ENCODE measurements at regions not wholly inside any gene's neighbourhood (a gene's known extent, or its start where the extent isn't known, plus 50 kb on each side); places are given as distances from the start of the nearest gene placed in this dataset.
"Not testable (repeated sequence)": the region's sequence is repeated elsewhere in the genome, so short reads cannot be mapped to it uniquely, and the experiment has no call there.

DNA sequence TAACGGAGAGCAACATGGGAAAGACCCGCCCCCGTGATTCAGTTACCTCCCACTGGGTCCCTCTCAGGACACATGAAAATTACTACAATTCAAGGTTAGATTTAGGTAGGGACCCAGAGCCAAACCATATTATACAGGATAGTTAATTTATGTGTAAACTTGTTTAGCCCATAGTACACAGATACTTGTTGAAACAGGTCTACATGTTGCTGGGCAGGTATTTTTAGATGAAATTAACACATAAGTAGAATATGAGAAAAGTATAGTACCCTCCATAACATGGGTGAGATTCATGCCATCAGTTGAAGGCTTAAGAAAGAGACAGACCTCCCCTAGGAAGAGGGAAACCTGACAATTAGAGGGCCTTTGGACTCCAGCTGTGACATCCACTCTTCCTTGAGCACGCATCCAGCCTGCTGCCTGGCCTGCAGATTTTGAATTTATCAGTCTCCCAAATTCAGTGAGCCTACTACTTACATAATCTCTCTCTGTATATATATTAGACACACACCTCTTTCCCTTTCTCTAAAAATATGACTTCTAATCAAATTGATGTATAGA lies 463.5 kb upstream of the NETO1 start:
- 88% methylated on average over 4 of the region's 4 CpGs for WGBS
- TF ChIP-seq, protein P1, sequence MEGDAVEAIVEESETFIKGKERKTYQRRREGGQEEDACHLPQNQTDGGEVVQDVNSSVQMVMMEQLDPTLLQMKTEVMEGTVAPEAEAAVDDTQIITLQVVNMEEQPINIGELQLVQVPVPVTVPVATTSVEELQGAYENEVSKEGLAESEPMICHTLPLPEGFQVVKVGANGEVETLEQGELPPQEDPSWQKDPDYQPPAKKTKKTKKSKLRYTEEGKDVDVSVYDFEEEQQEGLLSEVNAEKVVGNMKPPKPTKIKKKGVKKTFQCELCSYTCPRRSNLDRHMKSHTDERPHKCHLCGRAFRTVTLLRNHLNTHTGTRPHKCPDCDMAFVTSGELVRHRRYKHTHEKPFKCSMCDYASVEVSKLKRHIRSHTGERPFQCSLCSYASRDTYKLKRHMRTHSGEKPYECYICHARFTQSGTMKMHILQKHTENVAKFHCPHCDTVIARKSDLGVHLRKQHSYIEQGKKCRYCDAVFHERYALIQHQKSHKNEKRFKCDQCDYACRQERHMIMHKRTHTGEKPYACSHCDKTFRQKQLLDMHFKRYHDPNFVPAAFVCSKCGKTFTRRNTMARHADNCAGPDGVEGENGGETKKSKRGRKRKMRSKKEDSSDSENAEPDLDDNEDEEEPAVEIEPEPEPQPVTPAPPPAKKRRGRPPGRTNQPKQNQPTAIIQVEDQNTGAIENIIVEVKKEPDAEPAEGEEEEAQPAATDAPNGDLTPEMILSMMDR (IDR thresholded peaks at IDR 0.05), result no peak
- no peak for TF ChIP-seq POLR2AphosphoS5 (IDR thresholded peaks at IDR 0.05)
- TF ChIP-seq EP300 (IDR thresholded peaks at IDR 0.05), result no peak
- no peak for TF ChIP-seq POLR2A (IDR thresholded peaks at IDR 0.05; ENCODE audit: low read depth)
- no peaks in the 10 kb centered on the region for H3K9me3 ChIP-seq
- no peak for DNase-seq (ENCODE audit: extremely low spot score)
- no peaks in the 10 kb centered on the region for H3K4me1 ChIP-seq
- no peak overlapping the region for H3K27ac ChIP-seq (replicated peaks in 1 of 4)
- no peak overlapping the region for H3K4me3 ChIP-seq
- intact Hi-C loops (cut with DNase I), result no loop called here
- H3K36me3 ChIP-seq, result no peaks in the 10 kb centered on the region
- H3K27me3 ChIP-seq, result no peaks in the 10 kb centered on the region

DNA sequence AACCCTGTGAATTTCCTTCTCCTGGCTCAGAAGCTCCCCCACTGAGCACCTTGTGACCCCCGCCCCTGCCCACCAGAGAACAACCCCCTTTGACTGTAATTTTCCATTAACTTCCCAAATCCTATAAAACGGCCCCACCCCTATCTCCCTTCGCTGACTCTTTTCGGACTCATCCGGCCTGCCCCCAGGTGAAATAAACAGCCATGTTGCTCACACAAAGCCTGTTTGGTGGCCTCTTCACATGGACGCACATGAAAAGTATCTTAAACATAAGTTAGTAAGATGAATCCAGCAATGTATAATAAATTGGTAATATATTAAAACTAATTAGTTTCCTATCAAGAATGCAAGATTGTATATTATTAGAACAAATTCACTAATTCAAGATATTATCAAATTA lies 462.3 kb upstream of the NETO1 start:
- intact Hi-C loops (cut with DNase I); H3K4me1 ChIP-seq; DNase-seq (ENCODE audit: extremely low spot score); H3K9me3 ChIP-seq; H3K27ac ChIP-seq (replicated peaks in 1 of 4); H3K27me3 ChIP-seq; H3K4me3 ChIP-seq; H3K36me3 ChIP-seq: not testable (repeated sequence)
- WGBS, result 84% methylated on average over 6 of the region's 6 CpGs

DNA sequence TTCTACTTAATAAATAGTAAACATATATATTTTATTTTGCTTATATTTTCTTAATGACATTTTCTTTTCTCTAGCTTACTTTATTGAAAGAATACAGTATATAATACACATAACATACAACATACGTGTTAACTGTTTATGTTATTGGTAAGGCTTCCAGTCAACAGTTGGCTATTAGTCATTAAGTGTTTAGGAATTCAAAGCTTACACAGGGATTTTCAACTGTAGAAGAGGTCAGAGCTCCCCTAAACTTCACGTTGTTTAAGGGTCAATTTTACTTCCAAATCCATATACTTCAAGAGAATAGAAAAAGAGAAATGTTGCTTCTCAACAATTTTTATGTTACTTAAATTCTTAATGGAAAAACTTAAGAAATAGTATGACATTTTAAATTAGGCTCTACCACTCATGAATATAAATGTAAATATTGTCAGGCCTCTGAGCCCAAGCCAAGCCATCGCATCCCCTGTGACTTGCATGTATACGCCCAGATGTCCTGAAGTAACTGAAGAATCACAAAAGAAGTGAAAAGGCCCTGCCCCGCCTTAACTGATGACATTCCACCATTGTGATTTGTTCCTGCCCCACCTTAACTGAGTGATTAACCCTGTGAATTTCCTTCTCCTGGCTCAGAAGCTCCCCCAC lies 456.5 kb upstream of the NETO1 start:
- H3K9me3 ChIP-seq; H3K27me3 ChIP-seq; intact Hi-C loops (cut with DNase I); H3K36me3 ChIP-seq; H3K4me1 ChIP-seq; H3K27ac ChIP-seq (replicated peaks in 1 of 4); H3K4me3 ChIP-seq; DNase-seq (ENCODE audit: extremely low spot score): not testable (repeated sequence)
- 86% methylated on average over 4 of the region's 5 CpGs for whole genome bisulfite sequencing

DNA sequence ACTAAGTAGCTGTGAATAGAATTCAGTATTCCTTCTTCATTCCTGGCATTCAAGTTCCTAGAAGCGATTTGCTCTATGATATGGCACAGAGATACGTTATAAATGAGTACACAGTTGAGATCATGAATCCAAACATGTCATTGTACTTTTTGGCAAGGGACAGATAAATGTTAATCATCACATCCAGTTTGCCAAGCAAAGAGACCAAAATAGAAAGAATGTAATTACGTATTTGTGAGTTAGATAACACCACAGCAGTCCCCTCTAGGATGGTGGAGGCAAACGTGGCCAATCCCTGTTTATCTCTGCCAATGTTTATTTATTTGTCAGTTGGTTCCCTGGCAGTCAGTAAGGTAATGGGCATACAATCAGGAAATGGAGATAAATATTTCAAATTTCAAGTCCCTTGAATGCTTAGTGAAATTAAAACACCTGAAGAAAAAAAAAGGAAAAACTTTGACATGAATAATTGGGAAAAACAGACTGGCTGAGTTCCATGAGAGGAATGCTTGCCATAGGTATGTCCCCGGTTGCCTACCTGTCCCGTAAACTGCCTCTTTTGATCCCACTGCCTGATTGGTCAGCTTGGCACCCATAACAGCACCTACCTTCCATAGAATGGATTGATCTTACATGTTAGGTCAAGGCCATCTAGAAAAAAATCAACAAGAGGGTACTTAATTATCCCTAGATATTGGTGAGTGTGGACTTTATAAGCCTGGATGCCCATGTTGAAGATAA lies 451.1 kb upstream of the NETO1 start:
- Histone ChIP-seq H3K4me1 (no peaks in the 10 kb centered on the region), H3K36me3 (no peaks in the 10 kb centered on the region), H3K27me3 (no peaks in the 10 kb centered on the region), H3K9me3 (no peaks in the 10 kb centered on the region), H3K4me3 (no peak overlapping the region), H3K27ac (replicated peaks in 1 of 4) (no peak overlapping the region)
- WGBS, result 55% methylated on average over 6 of the region's 6 CpGs
- no peak for TF ChIP-seq EP300 (IDR thresholded peaks at IDR 0.05)
- no peak for TF ChIP-seq POLR2AphosphoS5 (IDR thresholded peaks at IDR 0.05)
- no peak for TF ChIP-seq POLR2A (IDR thresholded peaks at IDR 0.05; ENCODE audit: low read depth)
- intact Hi-C loops (cut with DNase I), result no loop called here
- DNase-seq (ENCODE audit: extremely low spot score), result no peak

DNA sequence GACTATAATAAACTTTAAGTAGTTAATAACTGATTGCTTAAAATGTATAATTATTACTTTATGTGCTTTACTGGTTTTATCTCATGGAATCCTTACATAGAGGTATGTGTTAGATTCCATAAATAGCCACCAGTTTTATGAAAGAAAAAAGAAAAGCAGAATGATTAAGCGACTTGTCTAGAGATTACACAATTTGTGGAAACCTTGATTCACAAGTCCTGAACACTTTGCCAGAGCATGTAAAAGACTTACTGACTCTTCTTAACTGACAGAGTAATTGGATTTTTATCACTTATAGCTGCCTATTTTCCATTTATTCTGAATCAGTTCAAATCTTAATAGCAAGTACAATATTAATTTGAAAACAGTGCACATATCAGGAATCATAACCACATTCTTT lies 448.7 kb upstream of the NETO1 start:
- intact Hi-C loops (cut with DNase I), result no loop called here
- no peaks in the 10 kb centered on the region for H3K9me3 ChIP-seq
- H3K36me3 ChIP-seq, result no peaks in the 10 kb centered on the region
- H3K27ac ChIP-seq (replicated peaks in 1 of 4), result no peak overlapping the region
- TF ChIP-seq POLR2A (IDR thresholded peaks at IDR 0.05; ENCODE audit: low read depth) (no peak), EP300 (IDR thresholded peaks at IDR 0.05) (no peak), POLR2AphosphoS5 (IDR thresholded peaks at IDR 0.05) (no peak)
- TF ChIP-seq, protein P1 (IDR thresholded peaks at IDR 0.05), result no peak
- no peak overlapping the region for H3K4me3 ChIP-seq
- 84% methylated on average over 1 of the region's 1 CpG for WGBS
- H3K4me1 ChIP-seq, result no peaks in the 10 kb centered on the region
- no peaks in the 10 kb centered on the region for H3K27me3 ChIP-seq
- no peak for DNase-seq (ENCODE audit: extremely low spot score)

DNA sequence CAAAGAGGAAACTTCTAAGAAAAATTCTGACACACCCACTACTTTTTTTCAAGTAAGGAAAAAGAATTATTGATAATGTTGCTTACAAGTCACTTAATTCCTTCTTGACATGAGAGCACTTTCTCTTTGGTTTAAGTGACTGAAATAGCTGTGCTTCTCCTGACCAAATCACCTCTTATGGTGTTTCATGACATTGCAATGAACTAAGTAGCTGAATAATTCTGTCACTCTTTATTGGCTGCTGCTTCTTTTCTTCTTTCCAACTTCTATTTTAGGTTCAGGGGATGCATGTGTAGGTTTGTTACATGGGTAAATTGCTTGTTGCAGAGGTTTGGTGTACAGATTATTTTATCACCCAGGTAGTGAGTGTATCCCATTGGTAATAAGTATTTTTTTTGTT lies 447.6 kb upstream of the NETO1 start:
- no peak overlapping the region for H3K4me3 ChIP-seq
- DNase-seq (ENCODE audit: extremely low spot score), result no peak
- H3K36me3 ChIP-seq, result no peaks in the 10 kb centered on the region
- H3K27me3 ChIP-seq, result no peaks in the 10 kb centered on the region
- intact Hi-C loops (cut with DNase I), result no loop called here
- H3K27ac ChIP-seq (replicated peaks in 1 of 4), result no peak overlapping the region
- no peaks in the 10 kb centered on the region for H3K4me1 ChIP-seq
- TF ChIP-seq EP300 (IDR thresholded peaks at IDR 0.05), result no peak
- TF ChIP-seq, protein P1 (IDR thresholded peaks at IDR 0.05), result no peak
- no peak for TF ChIP-seq POLR2AphosphoS5 (IDR thresholded peaks at IDR 0.05)
- H3K9me3 ChIP-seq, result no peaks in the 10 kb centered on the region
